ENCODE measurements at regions not wholly inside any gene's neighbourhood (a gene's known extent, or its start where the extent isn't known, plus 50 kb on each side); places are given as distances from the start of the nearest gene placed in this dataset.

DNA sequence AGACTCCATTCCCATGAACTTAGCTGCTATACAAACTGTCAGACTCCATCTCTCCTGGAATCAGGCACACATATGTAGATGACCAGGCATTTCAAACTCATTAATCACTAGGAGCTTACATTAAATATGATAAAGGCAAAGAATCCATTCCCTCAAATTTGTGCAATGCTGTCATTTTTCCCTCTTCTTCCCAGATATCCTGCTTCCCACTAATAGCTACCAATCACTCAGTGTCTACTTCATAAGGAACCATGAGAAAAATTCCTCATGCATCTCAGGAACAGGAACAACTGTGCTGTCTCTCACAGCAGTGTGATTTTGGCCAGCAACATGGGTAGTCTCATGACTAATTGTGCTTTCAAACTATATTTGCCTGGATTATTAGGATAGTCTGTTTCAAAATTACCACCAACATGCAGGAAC is 133.9 kb downstream of the DKK1 start:
- Histone ChIP-seq H3K4me1 (ENCODE audit: control insufficient read depth in 2 of 2, insufficient read depth in 2 of 2, low read length in 2 of 2) (no peaks in the 10 kb centered on the region), H3K27me3 (ENCODE audit: control insufficient read depth in 2 of 2, insufficient read depth in 2 of 2, low read length in 2 of 2) (no peaks in the 10 kb centered on the region), H3K36me3 (ENCODE audit: control insufficient read depth in 2 of 3, insufficient read depth in 3 of 3, low read length in 3 of 3) (no peaks in the 10 kb centered on the region), H3K27ac (ENCODE audit: low read depth, low read length) (no peak overlapping the region), H3K9me3 (ENCODE audit: control insufficient read depth in 2 of 3, low read length in 3 of 3) (no peaks in the 10 kb centered on the region), H3K4me3 (ENCODE audit: low read length) (no peak overlapping the region)
- Mint-ChIP-seq H3K36me3 (no peaks in the 10 kb centered on the region), H3K27me3 (no peaks in the 10 kb centered on the region), H3K4me3 (no peak overlapping the region), H3K9me3 (peaks cover 0 to 4% (median 0%) of the 10 kb centered on the region in 11 donors), H3K4me1 (no peaks in the 10 kb centered on the region), H3K27ac (no peak overlapping the region)
- intact Hi-C loops (cut with micrococcal nuclease), result no loop called here
- CTCF ChIA-PET, result no interaction called here
- POLR2A ChIA-PET, result no interaction called here
- ATAC-seq (no peak), DNase-seq (no peak)

DNA sequence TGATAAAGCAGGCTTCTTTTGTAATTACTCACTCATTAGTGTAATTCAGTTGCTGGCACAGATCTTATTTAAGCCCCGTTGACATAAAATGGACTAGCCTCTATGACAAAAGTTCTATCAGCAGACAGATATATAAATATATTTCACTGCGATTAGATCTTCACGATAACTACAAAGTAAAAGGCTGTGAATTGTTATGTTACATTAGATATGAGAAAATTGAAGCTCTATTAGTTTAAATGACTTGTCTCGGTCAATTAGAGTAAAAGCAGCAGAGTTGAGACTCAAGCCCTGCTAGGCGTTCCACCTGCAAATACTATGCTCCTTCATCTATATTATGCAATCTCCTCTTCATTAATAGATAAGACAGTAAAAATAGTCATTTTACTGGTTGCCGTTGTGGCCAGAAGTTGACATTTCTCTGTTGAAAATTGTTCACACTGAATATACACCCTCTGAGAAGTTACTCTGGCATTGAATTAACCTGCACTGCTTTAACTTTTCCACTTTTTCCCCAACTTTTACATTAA is 136.7 kb downstream of the DKK1 start:
- Mint-ChIP-seq H3K4me3 (no peak overlapping the region), H3K27ac (no peak overlapping the region), H3K36me3 (no peaks in the 10 kb centered on the region), H3K27me3 (no peaks in the 10 kb centered on the region), H3K4me1 (no peaks in the 10 kb centered on the region), H3K9me3 (peaks cover 0 to 4% (median 0%) of the 10 kb centered on the region in 11 donors)
- H3K4me3 ChIP-seq (ENCODE audit: low read length), result no peak overlapping the region
- intact Hi-C loops (cut with micrococcal nuclease), result no loop called here
- no peak for ATAC-seq
- no peaks in the 10 kb centered on the region for H3K36me3 ChIP-seq (ENCODE audit: control insufficient read depth in 2 of 3, insufficient read depth in 3 of 3, low read length in 3 of 3)
- no peak overlapping the region for H3K27ac ChIP-seq (ENCODE audit: low read depth, low read length)
- ChIA-PET POLR2A (no interaction called here), CTCF (no interaction called here)
- H3K4me1 ChIP-seq (ENCODE audit: control insufficient read depth in 2 of 2, insufficient read depth in 2 of 2, low read length in 2 of 2), result no peaks in the 10 kb centered on the region
- no peaks in the 10 kb centered on the region for H3K27me3 ChIP-seq (ENCODE audit: control insufficient read depth in 2 of 2, insufficient read depth in 2 of 2, low read length in 2 of 2)
- DNase-seq, result no peak
- no peaks in the 10 kb centered on the region for H3K9me3 ChIP-seq (ENCODE audit: control insufficient read depth in 2 of 3, low read length in 3 of 3)

DNA sequence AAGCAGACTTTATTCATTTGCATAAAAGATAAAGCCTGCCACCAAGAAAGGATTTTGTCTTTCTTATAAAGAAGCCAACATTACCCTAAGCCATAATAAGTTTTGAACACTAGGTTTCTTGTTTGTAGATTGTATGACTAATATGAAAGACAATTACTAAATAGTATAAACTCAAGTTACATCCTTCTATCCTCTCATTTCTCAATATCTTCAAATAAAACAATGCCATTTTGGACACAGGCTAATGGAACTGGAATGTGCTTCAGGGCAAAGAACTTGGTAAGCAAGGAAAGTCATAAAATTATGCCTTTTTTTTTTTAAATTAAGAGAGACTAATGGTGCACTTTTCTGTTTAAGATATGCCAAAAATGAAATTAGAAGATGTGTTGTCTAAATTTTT is 137.7 kb downstream of the DKK1 start:
- no peaks in the 10 kb centered on the region for H3K27me3 Mint-ChIP-seq
- H3K27me3 ChIP-seq (ENCODE audit: control insufficient read depth in 2 of 2, insufficient read depth in 2 of 2, low read length in 2 of 2), result no peaks in the 10 kb centered on the region
- no peak overlapping the region for H3K27ac ChIP-seq (ENCODE audit: low read depth, low read length)
- no peak overlapping the region for H3K4me3 Mint-ChIP-seq
- H3K36me3 ChIP-seq (ENCODE audit: control insufficient read depth in 2 of 3, insufficient read depth in 3 of 3, low read length in 3 of 3), result no peaks in the 10 kb centered on the region
- POLR2A ChIA-PET, result no interaction called here
- H3K4me3 ChIP-seq (ENCODE audit: low read length), result no peak overlapping the region
- H3K36me3 Mint-ChIP-seq, result no peaks in the 10 kb centered on the region
- H3K9me3 Mint-ChIP-seq, result peaks cover 0 to 4% (median 0%) of the 10 kb centered on the region in 11 donors
- no peak overlapping the region for H3K27ac Mint-ChIP-seq
- no peaks in the 10 kb centered on the region for H3K9me3 ChIP-seq (ENCODE audit: control insufficient read depth in 2 of 3, low read length in 3 of 3)
- CTCF ChIA-PET, result no interaction called here
- ATAC-seq (no peak), DNase-seq (no peak)
- H3K4me1 ChIP-seq (ENCODE audit: control insufficient read depth in 2 of 2, insufficient read depth in 2 of 2, low read length in 2 of 2), result no peaks in the 10 kb centered on the region
- intact Hi-C loops (cut with micrococcal nuclease), result no loop called here
- H3K4me1 Mint-ChIP-seq, result no peaks in the 10 kb centered on the region

DNA sequence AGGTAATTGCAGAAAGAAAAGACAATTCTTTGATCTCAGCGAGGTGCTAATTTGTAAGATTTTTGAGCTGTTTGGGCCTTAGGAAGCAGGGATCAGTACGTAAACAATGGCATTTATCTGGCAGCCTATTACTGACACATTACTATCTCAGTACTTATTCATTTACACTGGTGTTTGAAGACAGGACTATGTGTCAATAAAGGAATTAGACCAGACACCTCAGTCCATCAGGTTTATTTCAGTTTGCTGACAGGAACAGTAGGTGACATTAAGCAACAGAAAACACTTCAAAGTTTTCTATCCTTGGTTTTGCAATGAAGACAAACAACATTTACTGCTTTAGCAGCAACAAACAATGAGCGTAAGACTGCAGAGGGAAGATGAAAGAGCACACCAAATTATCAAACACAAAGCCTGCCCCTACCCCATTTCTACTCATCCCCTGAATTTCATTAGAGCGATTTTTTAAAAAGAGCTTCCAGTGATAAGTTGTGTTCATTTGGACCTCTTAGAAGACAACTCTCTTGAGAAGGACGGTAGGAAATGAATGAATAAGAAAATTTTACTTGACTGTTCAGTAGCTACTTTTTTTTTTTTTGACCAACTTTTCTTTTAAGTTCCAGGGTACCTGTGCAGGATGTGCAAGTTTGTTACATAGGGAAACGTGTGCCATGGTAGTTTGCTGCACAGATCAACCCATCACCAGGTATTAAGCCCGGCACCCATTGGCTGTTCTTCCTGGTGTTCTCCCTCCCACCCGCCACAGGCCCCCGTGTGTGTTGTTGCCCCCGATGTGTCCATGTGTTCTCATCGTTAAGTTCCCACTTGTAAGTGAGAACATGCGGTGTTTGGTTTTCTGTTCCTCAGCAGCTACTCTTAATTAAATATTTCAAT is 138.8 kb downstream of the DKK1 start:
- Mint-ChIP-seq H3K27me3 (no peaks in the 10 kb centered on the region), H3K4me1 (no peaks in the 10 kb centered on the region), H3K9me3 (peaks cover 0 to 5% (median 0%) of the 10 kb centered on the region in 11 donors), H3K27ac (no peak overlapping the region), H3K4me3 (no peak overlapping the region), H3K36me3 (no peaks in the 10 kb centered on the region)
- H3K27ac ChIP-seq (ENCODE audit: low read depth, low read length), result no peak overlapping the region
- no peaks in the 10 kb centered on the region for H3K27me3 ChIP-seq (ENCODE audit: control insufficient read depth in 2 of 2, insufficient read depth in 2 of 2, low read length in 2 of 2)
- H3K4me1 ChIP-seq (ENCODE audit: control insufficient read depth in 2 of 2, insufficient read depth in 2 of 2, low read length in 2 of 2), result no peaks in the 10 kb centered on the region
- no peak for ATAC-seq
- no peak overlapping the region for H3K4me3 ChIP-seq (ENCODE audit: low read length)
- CTCF ChIA-PET, result no interaction called here
- no peaks in the 10 kb centered on the region for H3K9me3 ChIP-seq (ENCODE audit: control insufficient read depth in 2 of 3, low read length in 3 of 3)
- no peaks in the 10 kb centered on the region for H3K36me3 ChIP-seq (ENCODE audit: control insufficient read depth in 2 of 3, insufficient read depth in 3 of 3, low read length in 3 of 3)
- intact Hi-C loops (cut with micrococcal nuclease), result no loop called here
- POLR2A ChIA-PET, result no interaction called here
- no peak for DNase-seq

DNA sequence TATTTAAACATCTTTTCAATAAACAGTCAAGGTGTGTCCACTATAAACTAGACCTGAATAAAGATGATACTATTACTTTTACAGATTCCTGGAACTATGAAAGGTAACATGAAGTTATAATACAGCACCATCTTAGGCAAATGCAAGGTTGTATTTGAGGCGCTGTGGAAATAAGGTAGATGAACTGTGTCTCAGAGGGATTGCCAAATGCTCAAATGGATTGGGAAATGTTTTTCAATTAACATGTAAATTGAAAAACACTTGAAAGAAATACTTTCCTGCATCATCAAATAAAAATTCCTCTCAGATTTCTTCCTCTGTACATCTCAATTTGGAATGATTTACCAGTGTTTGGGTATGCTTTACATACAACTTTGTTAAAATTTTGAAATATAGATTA is 139.4 kb downstream of the DKK1 start:
- Mint-ChIP-seq H3K27ac (no peak overlapping the region), H3K27me3 (no peaks in the 10 kb centered on the region), H3K4me1 (no peaks in the 10 kb centered on the region), H3K36me3 (no peaks in the 10 kb centered on the region), H3K9me3 (peaks cover 0 to 5% (median 0%) of the 10 kb centered on the region in 11 donors), H3K4me3 (no peak overlapping the region)
- H3K36me3 ChIP-seq (ENCODE audit: control insufficient read depth in 2 of 3, insufficient read depth in 3 of 3, low read length in 3 of 3), result no peaks in the 10 kb centered on the region
- intact Hi-C loops (cut with micrococcal nuclease), result no loop called here
- H3K27ac ChIP-seq (ENCODE audit: low read depth, low read length), result no peak overlapping the region
- DNase-seq, result no peak
- H3K4me3 ChIP-seq (ENCODE audit: low read length), result no peak overlapping the region
- no peaks in the 10 kb centered on the region for H3K9me3 ChIP-seq (ENCODE audit: control insufficient read depth in 2 of 3, low read length in 3 of 3)
- no peaks in the 10 kb centered on the region for H3K27me3 ChIP-seq (ENCODE audit: control insufficient read depth in 2 of 2, insufficient read depth in 2 of 2, low read length in 2 of 2)
- POLR2A ChIA-PET, result no interaction called here
- no peaks in the 10 kb centered on the region for H3K4me1 ChIP-seq (ENCODE audit: control insufficient read depth in 2 of 2, insufficient read depth in 2 of 2, low read length in 2 of 2)
- CTCF ChIA-PET, result no interaction called here
- ATAC-seq, result no peak

DNA sequence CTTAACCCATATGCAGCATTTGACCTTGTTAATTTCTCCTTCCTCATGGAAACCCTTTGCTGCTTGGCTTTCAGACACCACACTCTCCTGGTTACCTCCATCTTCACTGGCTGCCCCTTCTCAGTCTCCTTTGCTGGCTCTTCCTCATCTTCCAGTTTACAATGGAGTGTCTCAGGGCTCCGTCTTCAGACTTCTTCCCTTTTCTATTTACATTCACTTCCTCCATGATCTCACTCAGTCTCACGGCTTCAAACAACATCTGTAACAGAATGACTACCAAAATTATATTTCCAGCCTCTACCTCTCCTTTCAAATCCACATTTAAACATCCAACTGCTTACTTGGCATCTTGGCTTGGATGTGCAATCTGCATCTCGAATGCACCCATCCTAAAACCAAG is 140.4 kb downstream of the DKK1 start:
- Mint-ChIP-seq H3K27me3 (no peaks in the 10 kb centered on the region), H3K4me1 (no peaks in the 10 kb centered on the region), H3K4me3 (no peak overlapping the region), H3K36me3 (no peaks in the 10 kb centered on the region), H3K27ac (no peak overlapping the region), H3K9me3 (peaks cover 0 to 5% (median 0%) of the 10 kb centered on the region in 11 donors)
- Histone ChIP-seq H3K4me3 (ENCODE audit: low read length) (no peak overlapping the region), H3K27ac (ENCODE audit: low read depth, low read length) (no peak overlapping the region), H3K27me3 (ENCODE audit: control insufficient read depth in 2 of 2, insufficient read depth in 2 of 2, low read length in 2 of 2) (no peaks in the 10 kb centered on the region), H3K9me3 (ENCODE audit: control insufficient read depth in 2 of 3, low read length in 3 of 3) (no peaks in the 10 kb centered on the region), H3K36me3 (ENCODE audit: control insufficient read depth in 2 of 3, insufficient read depth in 3 of 3, low read length in 3 of 3) (no peaks in the 10 kb centered on the region), H3K4me1 (ENCODE audit: control insufficient read depth in 2 of 2, insufficient read depth in 2 of 2, low read length in 2 of 2) (no peaks in the 10 kb centered on the region)
- ATAC-seq (no peak), DNase-seq (no peak)
- POLR2A ChIA-PET, result no interaction called here
- intact Hi-C loops (cut with micrococcal nuclease), result no loop called here
- CTCF ChIA-PET, result no interaction called here

DNA sequence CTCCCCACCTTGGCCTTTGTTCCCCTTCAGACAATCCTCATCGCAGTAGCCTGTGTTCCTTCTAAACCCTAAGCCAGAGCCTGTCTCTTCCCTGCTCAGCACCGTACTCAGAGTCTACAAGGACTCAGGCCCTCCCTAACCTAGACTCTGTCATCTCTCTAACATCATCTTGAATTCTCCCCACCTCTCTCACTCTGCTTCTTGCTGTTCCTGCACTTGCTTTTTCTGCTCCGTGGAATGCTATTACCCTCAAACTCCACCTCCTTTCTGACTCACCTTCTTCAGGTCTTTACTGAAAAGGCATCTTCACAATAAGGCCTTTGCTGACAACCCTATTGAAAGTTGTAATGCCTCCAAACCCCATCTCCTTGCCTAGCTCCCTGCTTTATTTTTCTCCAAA is 141.0 kb downstream of the DKK1 start:
- Mint-ChIP-seq H3K9me3 (peaks cover 0 to 5% (median 0%) of the 10 kb centered on the region in 11 donors), H3K4me3 (no peak overlapping the region), H3K27ac (no peak overlapping the region), H3K27me3 (no peaks in the 10 kb centered on the region), H3K4me1 (no peaks in the 10 kb centered on the region), H3K36me3 (no peaks in the 10 kb centered on the region)
- H3K27ac ChIP-seq (ENCODE audit: low read depth, low read length), result no peak overlapping the region
- no peak overlapping the region for H3K4me3 ChIP-seq (ENCODE audit: low read length)
- H3K27me3 ChIP-seq (ENCODE audit: control insufficient read depth in 2 of 2, insufficient read depth in 2 of 2, low read length in 2 of 2), result no peaks in the 10 kb centered on the region
- no peaks in the 10 kb centered on the region for H3K9me3 ChIP-seq (ENCODE audit: control insufficient read depth in 2 of 3, low read length in 3 of 3)
- CTCF ChIA-PET, result no interaction called here
- ATAC-seq (no peak), DNase-seq (no peak)
- POLR2A ChIA-PET, result no interaction called here
- intact Hi-C loops (cut with micrococcal nuclease), result no loop called here
- no peaks in the 10 kb centered on the region for H3K4me1 ChIP-seq (ENCODE audit: control insufficient read depth in 2 of 2, insufficient read depth in 2 of 2, low read length in 2 of 2)
- no peaks in the 10 kb centered on the region for H3K36me3 ChIP-seq (ENCODE audit: control insufficient read depth in 2 of 3, insufficient read depth in 3 of 3, low read length in 3 of 3)
